ENCODE measurements at regions not wholly inside any gene's neighbourhood (a gene's known extent, or its start where the extent isn't known, plus 50 kb on each side); places are given as distances from the start of the nearest gene placed in this dataset.

GRCh38 chr3:184440151-184440550 lies 60.3 kb downstream of the CHRD start:
- H3K9me2 ChIP-seq (ENCODE audit: insufficient read depth): no peaks in the 10 kb centered on the region
- H3K4me2 ChIP-seq: no peak overlapping the region
- Mint-ChIP-seq H3K27ac (no peak overlapping the region), H3K36me3 (ENCODE audit: low read depth) (no peaks in the 10 kb centered on the region), H3K4me1 (peaks cover 7% of the 10 kb centered on the region; the same call in 1 of the 3 replicates), H3K27me3 (ENCODE audit: insufficient read depth, low read depth, poor library complexity) (peaks cover 4% of the 10 kb centered on the region), H3K9me3 (peaks cover 4% of the 10 kb centered on the region; the same call in 1 of the 3 replicates), H3K4me3 (no peak overlapping the region)
- H3K27ac ChIP-seq (ENCODE audit: low read depth): no peak overlapping the region
- no peak overlapping the region for H3K4me3 ChIP-seq
- ATAC-seq: no peak
- H4K20me1 ChIP-seq (replicated peaks; ENCODE audit: insufficient read depth): no peaks in the 10 kb centered on the region
- no peaks in the 10 kb centered on the region for H3K4me1 ChIP-seq (ENCODE audit: insufficient read depth)
- no peak for TF ChIP-seq CTCF (conservative IDR thresholded peaks at IDR 0.05; ENCODE audit: low read depth in 2 of 2)
- no peak for TF ChIP-seq ZNF331 (CRISPR knock-in tag; IDR thresholded peaks at IDR 0.05; ENCODE audit: low read depth)
- TF ChIP-seq JUNB (IDR thresholded peaks at IDR 0.05; ENCODE audit: unreplicated experiment): no peak
- TF ChIP-seq EZH2 (IDR thresholded peaks at IDR 0.05; ENCODE audit: low read depth, unreplicated experiment): no peak
- TF ChIP-seq REST (IDR thresholded peaks at IDR 0.05; ENCODE audit: unreplicated experiment): no peak
- TF ChIP-seq ZNF114 (CRISPR knock-in tag; IDR thresholded peaks at IDR 0.05): no peak
- no peak for TF ChIP-seq POLR2AphosphoS5 (IDR thresholded peaks at IDR 0.05; ENCODE audit: low read depth)
- no peak for TF ChIP-seq EZH2phosphoT487 (IDR thresholded peaks at IDR 0.05; ENCODE audit: unreplicated experiment)
- TF ChIP-seq STAT1 (IDR thresholded peaks at IDR 0.05; ENCODE audit: unreplicated experiment): no peak
- no peak for TF ChIP-seq CREB1 (CRISPR knock-in tag; IDR thresholded peaks at IDR 0.05; ENCODE audit: low read depth)
- no peak for TF ChIP-seq NANOG (IDR thresholded peaks at IDR 0.05; ENCODE audit: borderline replicate concordance)
- TF ChIP-seq, protein P1, sequence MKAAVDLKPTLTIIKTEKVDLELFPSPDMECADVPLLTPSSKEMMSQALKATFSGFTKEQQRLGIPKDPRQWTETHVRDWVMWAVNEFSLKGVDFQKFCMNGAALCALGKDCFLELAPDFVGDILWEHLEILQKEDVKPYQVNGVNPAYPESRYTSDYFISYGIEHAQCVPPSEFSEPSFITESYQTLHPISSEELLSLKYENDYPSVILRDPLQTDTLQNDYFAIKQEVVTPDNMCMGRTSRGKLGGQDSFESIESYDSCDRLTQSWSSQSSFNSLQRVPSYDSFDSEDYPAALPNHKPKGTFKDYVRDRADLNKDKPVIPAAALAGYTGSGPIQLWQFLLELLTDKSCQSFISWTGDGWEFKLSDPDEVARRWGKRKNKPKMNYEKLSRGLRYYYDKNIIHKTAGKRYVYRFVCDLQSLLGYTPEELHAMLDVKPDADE (IDR thresholded peaks at IDR 0.05): no peak
- no peak for TF ChIP-seq ZNF462 (CRISPR knock-in tag; IDR thresholded peaks at IDR 0.05)
- no peaks in the 10 kb centered on the region for H3K27me3 ChIP-seq (ENCODE audit: insufficient read depth)
- H3F3A ChIP-seq (replicated peaks; ENCODE audit: low read depth): no peaks in the 10 kb centered on the region
- H2AFZ ChIP-seq: no peak overlapping the region
- no peaks in the 10 kb centered on the region for H3K79me2 ChIP-seq (replicated peaks; ENCODE audit: insufficient read depth)
- no peak for DNase-seq (ENCODE audit: low spot score)
- H3K36me3 ChIP-seq (ENCODE audit: insufficient read depth): no peaks in the 10 kb centered on the region

Data from GM23338 (cell line).